ENCODE measurements at regions not wholly inside any gene's neighbourhood (a gene's known extent, or its start where the extent isn't known, plus 50 kb on each side); places are given as distances from the start of the nearest gene placed in this dataset.
A peak's percentile ranks its signal among the peaks of the same experiment; 100 is the strongest.
"Not testable (repeated sequence)": the region's sequence is repeated elsewhere in the genome, so short reads cannot be mapped to it uniquely, and the experiment has no call there.

DNA sequence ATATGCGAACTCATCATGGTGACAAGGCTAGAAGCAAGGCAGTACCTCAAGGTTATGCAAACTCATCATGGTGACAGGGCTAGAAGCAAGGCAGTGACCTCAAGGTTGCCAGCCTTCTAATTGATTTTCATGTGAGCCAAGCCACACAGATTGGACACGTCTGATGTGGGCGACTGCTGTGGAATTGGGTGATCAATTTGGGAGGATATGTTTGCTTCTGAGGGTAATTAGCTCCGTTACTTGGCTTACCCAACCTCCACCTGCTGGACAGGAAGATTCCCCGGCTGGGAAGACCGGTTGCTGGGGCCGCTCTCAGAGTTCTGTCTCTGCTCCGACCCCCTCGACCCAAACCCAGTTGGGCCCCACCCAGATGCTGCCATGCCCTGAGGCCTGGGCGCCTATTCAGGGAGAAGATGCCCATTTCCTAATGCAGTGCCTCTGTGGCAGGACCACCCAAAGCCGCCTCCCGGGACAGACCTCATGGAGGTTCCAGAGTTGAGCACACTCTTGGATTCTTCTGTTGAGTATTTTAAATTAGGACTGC lies 69.9 kb upstream of the SHANK2 start:
- no peak for DNase-seq
- no peaks in the 10 kb centered on the region for H3K36me3 Mint-ChIP-seq
- H3K4me3 Mint-ChIP-seq = no peak overlapping the region
- CTCF ChIA-PET = no interaction called here
- no peak overlapping the region for H3K27ac Mint-ChIP-seq
- H3K9me3 Mint-ChIP-seq = peaks cover 7% of the 10 kb centered on the region
- H3K4me1 Mint-ChIP-seq = no peaks in the 10 kb centered on the region
- no peaks in the 10 kb centered on the region for H3K27me3 Mint-ChIP-seq

DNA sequence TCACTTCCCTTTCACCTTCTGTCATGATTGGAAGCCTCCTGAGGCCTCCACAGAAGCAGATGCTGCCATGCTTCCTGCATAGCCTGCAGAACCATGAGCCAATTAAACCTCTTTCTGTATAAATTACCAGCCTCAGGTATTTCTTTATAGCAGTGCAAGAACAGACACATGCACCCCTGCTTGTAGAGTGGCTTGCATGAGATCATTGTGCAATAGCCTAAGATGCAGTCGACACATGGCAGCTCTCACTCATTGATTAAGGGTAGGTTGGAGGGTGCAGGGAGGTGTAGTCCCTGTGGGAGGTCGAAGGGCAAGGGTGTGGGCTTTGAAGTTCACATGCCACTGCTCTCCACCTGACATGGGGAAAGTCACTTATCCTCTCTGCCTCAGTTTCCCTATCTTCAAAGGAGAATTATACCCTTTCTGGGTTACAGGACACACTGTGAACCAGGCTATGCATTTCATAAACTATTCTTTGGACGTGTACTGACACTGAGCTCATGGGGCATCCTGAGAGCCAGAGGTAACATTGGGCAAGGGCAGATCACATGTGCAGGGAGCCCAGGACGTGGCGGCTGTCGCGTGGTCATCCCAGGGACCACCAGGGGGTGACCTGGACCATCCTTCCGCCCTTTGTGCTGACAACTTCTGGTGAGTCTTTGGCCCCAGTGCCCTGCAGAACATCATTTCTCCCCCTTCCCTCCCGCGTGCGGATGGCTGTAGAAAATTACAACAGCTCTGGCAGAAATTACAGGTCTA lies 69.2 kb upstream of the SHANK2 start:
- Mint-ChIP-seq H3K27ac (no peak overlapping the region), H3K9me3 (peaks cover 7% of the 10 kb centered on the region), H3K36me3 (no peaks in the 10 kb centered on the region), H3K27me3 (no peaks in the 10 kb centered on the region), H3K4me3 (no peak overlapping the region), H3K4me1 (no peaks in the 10 kb centered on the region)
- peak; percentile 1 for DNase-seq
- CTCF ChIA-PET = no interaction called here

DNA sequence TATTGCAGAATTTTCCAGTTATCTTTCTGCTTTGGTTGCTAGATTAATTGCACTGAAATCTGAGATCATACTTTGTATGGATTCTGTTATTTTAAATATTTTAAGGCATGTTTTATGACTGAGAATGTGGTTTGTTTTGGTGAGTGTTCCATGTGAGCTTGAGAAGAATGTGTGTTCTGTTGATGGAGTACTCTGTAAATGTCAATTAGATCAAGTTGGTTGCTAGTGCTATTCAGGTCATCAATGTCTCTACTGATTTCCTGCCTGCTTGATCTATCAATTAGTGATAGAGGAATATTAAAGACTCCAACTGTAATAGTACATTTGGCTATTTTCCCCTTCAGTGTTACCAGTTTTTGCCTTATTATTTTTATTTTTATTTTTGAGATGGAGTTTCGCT lies 64.3 kb upstream of the SHANK2 start:
- Mint-ChIP-seq H3K4me3 (no peak overlapping the region), H3K4me1 (no peaks in the 10 kb centered on the region), H3K27me3 (no peaks in the 10 kb centered on the region), H3K9me3 (peaks cover 5% of the 10 kb centered on the region), H3K36me3 (no peaks in the 10 kb centered on the region), H3K27ac (no peak overlapping the region)
- no peak for DNase-seq
- CTCF ChIA-PET = no interaction called here

DNA sequence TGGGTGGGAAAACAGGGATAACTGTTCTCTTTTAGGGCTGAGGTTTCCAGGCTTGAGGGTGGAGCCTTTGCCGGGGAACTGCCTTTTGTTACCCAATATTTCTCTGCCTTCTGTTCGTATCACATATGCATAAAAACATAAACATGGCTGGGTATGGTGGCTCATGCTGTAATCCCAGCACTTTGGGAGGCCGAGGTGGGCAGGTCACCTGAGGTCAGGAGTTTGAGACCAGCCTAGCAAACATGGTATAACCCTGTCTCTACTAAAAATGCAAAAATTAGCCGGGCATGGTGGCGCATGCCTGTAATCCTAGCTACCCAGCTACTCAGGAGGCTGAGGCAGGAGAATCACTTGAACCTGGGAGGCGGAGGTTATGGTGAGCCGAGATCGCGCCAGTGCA lies 60.2 kb upstream of the SHANK2 start:
- H3K27me3 Mint-ChIP-seq, DNase-seq, H3K36me3 Mint-ChIP-seq, H3K4me1 Mint-ChIP-seq, H3K9me3 Mint-ChIP-seq, H3K4me3 Mint-ChIP-seq, H3K27ac Mint-ChIP-seq: not testable (repeated sequence)
- CTCF ChIA-PET = interaction anchor here (0.6 kb wide), 1 partner anchor 20 kb away, joined by 3 read pairs; no protein-coding TSS in a partner anchor

- CTCF ChIA-PET = interaction anchor here (0.6 kb wide), 1 partner anchor 20 kb away, joined by 3 read pairs; no protein-coding TSS in a partner anchor
- H3K27ac Mint-ChIP-seq = no peak overlapping the region
Measured at GRCh38 chr11:71311928-71312510, 59.6 kb upstream of the SHANK2 start.

GRCh38 chr11:71311176-71311925 lies 59.0 kb upstream of the SHANK2 start:
- Mint-ChIP-seq H3K27ac (no peak overlapping the region), H3K9me3 (no peaks in the 10 kb centered on the region), H3K4me3 (no peak overlapping the region), H3K27me3 (no peaks in the 10 kb centered on the region), H3K4me1 (no peaks in the 10 kb centered on the region), H3K36me3 (no peaks in the 10 kb centered on the region)
- no peak for DNase-seq
- CTCF ChIA-PET = no interaction called here

More at GRCh38 chr11:71311928-71312510, 59.6 kb upstream of the SHANK2 start:
- Mint-ChIP-seq H3K4me3 (no peak overlapping the region), H3K36me3 (no peaks in the 10 kb centered on the region), H3K27me3 (no peaks in the 10 kb centered on the region), H3K9me3 (no peaks in the 10 kb centered on the region), H3K4me1 (no peaks in the 10 kb centered on the region)
- DNase-seq = no peak

GRCh38 chr11:71310184-71310583 lies 57.8 kb upstream of the SHANK2 start:
- no peaks in the 10 kb centered on the region for H3K4me1 Mint-ChIP-seq
- no peak overlapping the region for H3K4me3 Mint-ChIP-seq
- CTCF ChIA-PET = no interaction called here
- H3K9me3 Mint-ChIP-seq = no peaks in the 10 kb centered on the region
- H3K27me3 Mint-ChIP-seq = no peaks in the 10 kb centered on the region
- no peak overlapping the region for H3K27ac Mint-ChIP-seq
- DNase-seq = no peak
- no peaks in the 10 kb centered on the region for H3K36me3 Mint-ChIP-seq

DNA sequence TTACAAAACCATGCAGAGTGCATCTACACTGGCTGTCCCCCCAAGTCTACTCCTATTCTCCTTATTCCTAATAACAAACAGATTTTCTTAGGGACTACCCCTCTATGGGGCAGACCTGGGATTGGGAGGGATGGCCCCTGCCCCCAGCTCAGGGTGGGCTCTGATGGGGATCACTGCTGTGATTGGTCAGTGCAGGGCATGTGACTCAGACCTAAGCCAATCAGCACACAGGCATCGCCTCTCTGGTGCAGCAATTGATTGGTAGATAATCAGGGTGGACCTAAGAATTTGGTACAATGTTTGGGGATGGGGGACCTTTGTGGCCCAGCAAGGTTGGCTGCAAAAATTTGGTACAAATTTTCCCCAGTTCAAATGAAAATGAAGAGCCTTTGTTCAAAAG lies 57.2 kb upstream of the SHANK2 start:
- CTCF ChIA-PET = no interaction called here
- Mint-ChIP-seq H3K27ac (no peak overlapping the region), H3K4me1 (no peaks in the 10 kb centered on the region), H3K4me3 (no peak overlapping the region), H3K9me3 (no peaks in the 10 kb centered on the region), H3K36me3 (no peaks in the 10 kb centered on the region), H3K27me3 (no peaks in the 10 kb centered on the region)
- no peak for DNase-seq

- Mint-ChIP-seq H3K27me3 (no peaks in the 10 kb centered on the region), H3K9me3 (no peaks in the 10 kb centered on the region), H3K27ac (no peak overlapping the region), H3K4me3 (no peak overlapping the region), H3K36me3 (no peaks in the 10 kb centered on the region), H3K4me1 (no peaks in the 10 kb centered on the region)
- no peak for DNase-seq
- CTCF ChIA-PET = no interaction called here
Measured at GRCh38 chr11:71309181-71309580, 56.8 kb upstream of the SHANK2 start.

DNA sequence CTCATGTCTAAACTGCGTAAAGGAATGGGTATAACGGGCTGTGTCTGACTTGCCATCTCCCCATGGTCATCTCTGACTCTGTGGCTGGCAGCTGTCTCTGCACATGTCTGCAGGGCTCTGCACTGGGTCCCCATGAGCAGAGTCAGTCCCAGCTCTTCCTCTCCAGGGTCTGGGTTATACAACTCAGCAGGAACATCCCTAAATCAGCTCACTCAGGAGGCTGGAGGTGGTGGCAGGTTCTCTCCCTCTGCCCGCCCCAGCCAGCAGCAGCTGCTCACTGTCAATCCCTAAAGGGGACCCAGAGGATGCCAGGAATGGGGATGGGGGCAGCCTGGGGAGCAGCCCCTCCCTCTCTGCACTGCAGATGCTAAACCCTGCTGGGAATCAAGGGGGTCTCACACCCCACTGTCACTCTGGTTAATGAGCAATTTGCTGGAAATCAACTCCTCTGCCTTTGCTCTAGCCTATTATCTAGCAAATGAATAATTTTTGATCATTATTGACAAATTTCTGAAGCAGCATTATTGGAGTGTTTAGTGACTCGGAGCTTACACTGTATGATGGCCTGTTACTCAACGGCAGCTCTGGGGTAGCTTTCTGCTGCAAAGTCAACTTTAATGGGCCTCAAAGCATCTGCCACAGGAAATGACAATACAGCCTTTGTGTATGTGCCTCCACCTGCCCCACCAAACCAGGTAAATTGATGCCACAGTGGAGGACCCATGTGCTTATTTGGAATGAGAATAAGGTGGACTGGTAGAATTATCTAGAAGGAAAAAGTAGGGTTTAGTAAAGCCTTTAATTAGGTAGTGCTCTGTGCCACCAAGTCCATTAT lies 55.7 kb upstream of the SHANK2 start:
- Mint-ChIP-seq H3K36me3 (no peaks in the 10 kb centered on the region), H3K9me3 (no peaks in the 10 kb centered on the region), H3K27me3 (no peaks in the 10 kb centered on the region), H3K27ac (no peak overlapping the region), H3K4me1 (no peaks in the 10 kb centered on the region), H3K4me3 (no peak overlapping the region)
- CTCF ChIA-PET = no interaction called here
- no peak for DNase-seq

- DNase-seq = no peak
- Mint-ChIP-seq H3K9me3 (no peaks in the 10 kb centered on the region), H3K27ac (no peak overlapping the region), H3K4me1 (no peaks in the 10 kb centered on the region), H3K4me3 (no peak overlapping the region), H3K27me3 (peaks cover 4% of the 10 kb centered on the region), H3K36me3 (no peaks in the 10 kb centered on the region)
- CTCF ChIA-PET = no interaction called here
Measured at GRCh38 chr11:71305451-71306125, 53.2 kb upstream of the SHANK2 start.

DNA sequence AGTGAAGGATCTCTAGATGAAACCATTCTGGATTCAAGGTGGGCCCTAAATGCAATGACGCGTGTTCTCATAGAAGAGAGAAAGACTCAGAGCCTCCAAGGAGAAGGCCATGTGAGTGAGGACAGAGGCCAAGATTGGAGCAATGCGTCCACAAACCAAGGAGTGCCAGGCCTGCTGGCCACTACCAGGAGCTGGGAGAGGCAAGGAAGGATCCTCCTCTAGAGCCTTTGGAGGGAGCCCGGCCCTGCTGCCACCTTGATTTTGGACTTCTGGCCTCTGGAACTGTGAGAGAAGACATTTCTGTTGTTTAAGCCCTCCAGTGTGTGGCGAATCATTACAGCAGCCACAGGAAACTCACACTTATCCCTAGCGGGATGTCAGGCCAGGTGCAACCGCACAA lies 52.7 kb upstream of the SHANK2 start:
- H3K4me3 Mint-ChIP-seq = no peak overlapping the region
- H3K36me3 Mint-ChIP-seq = no peaks in the 10 kb centered on the region
- H3K27ac Mint-ChIP-seq = no peak overlapping the region
- CTCF ChIA-PET = no interaction called here
- peak; percentile 8 for DNase-seq
- no peaks in the 10 kb centered on the region for H3K9me3 Mint-ChIP-seq
- peaks cover 4% of the 10 kb centered on the region for H3K27me3 Mint-ChIP-seq
- H3K4me1 Mint-ChIP-seq = no peaks in the 10 kb centered on the region

GRCh38 chr11:71304491-71304890 lies 52.1 kb upstream of the SHANK2 start:
- H3K36me3 Mint-ChIP-seq = no peaks in the 10 kb centered on the region
- H3K27me3 Mint-ChIP-seq = peaks cover 4% of the 10 kb centered on the region
- H3K9me3 Mint-ChIP-seq = no peaks in the 10 kb centered on the region
- CTCF ChIA-PET = no interaction called here
- H3K27ac Mint-ChIP-seq = no peak overlapping the region
- no peak for DNase-seq
- no peak overlapping the region for H3K4me3 Mint-ChIP-seq
- no peaks in the 10 kb centered on the region for H3K4me1 Mint-ChIP-seq

DNA sequence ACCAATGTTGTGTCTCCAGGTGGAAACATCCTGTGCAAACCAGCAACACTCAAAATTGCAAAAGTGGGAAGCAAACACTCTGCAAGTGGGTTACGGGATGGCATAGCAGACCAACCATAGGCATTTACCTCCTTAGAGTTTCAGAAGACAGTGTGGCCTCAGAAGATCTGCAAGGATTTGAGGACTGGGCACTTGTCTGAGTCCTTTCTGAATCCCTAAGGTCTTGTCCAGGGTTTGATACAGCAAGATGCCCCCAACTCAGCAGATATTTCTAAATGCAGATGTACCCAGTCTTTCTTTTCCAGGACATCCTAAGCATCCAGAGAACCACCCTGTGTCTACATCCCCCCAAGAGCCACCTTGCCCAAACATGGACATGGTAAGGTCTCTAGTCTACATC lies 51.7 kb upstream of the SHANK2 start:
- CTCF ChIA-PET = no interaction called here
- Mint-ChIP-seq H3K9me3 (no peaks in the 10 kb centered on the region), H3K4me1 (no peaks in the 10 kb centered on the region), H3K36me3 (no peaks in the 10 kb centered on the region), H3K4me3 (no peak overlapping the region), H3K27ac (no peak overlapping the region), H3K27me3 (peaks cover 4% of the 10 kb centered on the region)
- DNase-seq = no peak

Data from activated naive CD4-positive, alpha-beta T cell treated with anti-CD3 and anti-CD28 coated beads, Interleukin-2, amount 10 ng/mL, durations not matched to agents 7 days and 5 days (primary cell).